BLaER1 treated with 17β-estradiol and CSF1 and Interleukin-3, amounts not matched to agents 10 nM and 100 nM (cell line): ENCODE measurements at regions not wholly inside any gene's neighbourhood (a gene's known extent, or its start where the extent isn't known, plus 50 kb on each side); places are given as distances from the start of the nearest gene placed in this dataset.

Experiments
- H3K27ac ChIP-seq, 11 experiments: shearing (Covaris generic); formaldehyde crosslinking; 2 replicates each; pipeline ENCODE4 v1.8.1; 2022
- H3K27me3 ChIP-seq, 11 experiments: shearing (Covaris generic); formaldehyde crosslinking; 2 replicates each; pipeline ENCODE4 v1.8.1; 2022
- H3K36me3 ChIP-seq, 11 experiments: shearing (Covaris generic); formaldehyde crosslinking; 2 replicates each; pipeline ENCODE4 v1.8.1; 2022
- H3K4me1 ChIP-seq, 10 experiments: shearing (Covaris generic); formaldehyde crosslinking; 2 replicates each; pipeline ENCODE4 v1.8.1; 2022
- H3K4me2 ChIP-seq, 11 experiments: shearing (Covaris generic); formaldehyde crosslinking; 2 replicates each; pipeline ENCODE4 v1.8.1; 2022
- H3K4me3 ChIP-seq, 10 experiments: shearing (Covaris generic); formaldehyde crosslinking; 2 replicates each; pipeline ENCODE4 v1.8.1; 2022
- H3K9ac ChIP-seq, 11 experiments: shearing (Covaris generic); formaldehyde crosslinking; 2 replicates each; pipeline ENCODE4 v1.8.1; 2022
- H3K9me3 ChIP-seq, 11 experiments: shearing (Covaris generic); formaldehyde crosslinking; replicated peaks in 1 of 11; 2 replicates each; pipeline ENCODE4 v1.8.1; 2022
- H4K20me1 ChIP-seq, 11 experiments: shearing (Covaris generic); formaldehyde crosslinking; 2 replicates each; pipeline ENCODE4 v1.8.1; 2022
- Cebpa-rat ChIP-seq, 11 experiments: shearing (Covaris generic); IDR thresholded peaks; 2 replicates each; pipeline ENCODE4 v1.8.1; 2022

- H3K27ac ChIP-seq = no peak overlapping the region
- TF ChIP-seq Cebpa-rat (IDR thresholded peaks at IDR 0.05) = no peak
- peaks cover 39 to 52% (median 49%) of the 10 kb centered on the region in 11 experiments for H3K27me3 ChIP-seq
- H3K36me3 ChIP-seq = no peaks in the 10 kb centered on the region
- no peak overlapping the region for H3K9ac ChIP-seq
- H3K4me1 ChIP-seq = peaks cover 0 to 18% (median 4%) of the 10 kb centered on the region in 10 experiments; a peak in 9 of 20 replicates
- no peak overlapping the region for H3K4me3 ChIP-seq
- H3K4me2 ChIP-seq = peak overlapping the region in 2 of 11 experiments; percentile 3 to 18; a peak in 1 of 22 replicates
- H3K9me3 ChIP-seq = no peaks in the 10 kb centered on the region
- H4K20me1 ChIP-seq = no peaks in the 10 kb centered on the region; a peak in 2 of 22 replicates
Measured at GRCh38 chr13:111534751-111535522, 214.5 kb downstream of the TEX29 start.

GRCh38 chr13:111535523-111535811, 215.0 kb downstream of the TEX29 start:
- H3K4me2 ChIP-seq = no peak overlapping the region
- no peak overlapping the region for H3K9ac ChIP-seq
- peaks cover 39 to 52% (median 48%) of the 10 kb centered on the region in 11 experiments for H3K27me3 ChIP-seq
- TF ChIP-seq Cebpa-rat (IDR thresholded peaks at IDR 0.05) = no peak
- H3K9me3 ChIP-seq = no peaks in the 10 kb centered on the region
- H3K4me1 ChIP-seq = peaks cover 0 to 13% (median 0%) of the 10 kb centered on the region in 10 experiments; a peak in 6 of 20 replicates
- H3K36me3 ChIP-seq = no peaks in the 10 kb centered on the region
- H4K20me1 ChIP-seq = no peaks in the 10 kb centered on the region; a peak in 1 of 22 replicates
- no peak overlapping the region for H3K4me3 ChIP-seq
- no peak overlapping the region for H3K27ac ChIP-seq

GRCh38 chr13:111536075-111536642, 215.7 kb downstream of the TEX29 start:
- Histone ChIP-seq H3K9ac (no peak overlapping the region), H3K36me3 (no peaks in the 10 kb centered on the region), H3K4me1 (peaks cover 0 to 17% (median 5%) of the 10 kb centered on the region in 10 experiments; a peak in 13 of 20 replicates), H3K27ac (no peak overlapping the region), H3K9me3 (no peaks in the 10 kb centered on the region), H4K20me1 (no peaks in the 10 kb centered on the region; a peak in 1 of 22 replicates), H3K4me2 (peak overlapping the region in 3 of 11 experiments; percentile 2 to 28 (median 16); a peak in 4 of 22 replicates), H3K27me3 (peaks cover 39 to 52% (median 48%) of the 10 kb centered on the region in 11 experiments), H3K4me3 (no peak overlapping the region)
- TF ChIP-seq Cebpa-rat (IDR thresholded peaks at IDR 0.05) = no peak

GRCh38 chr13:111537115-111537728, 216.8 kb downstream of the TEX29 start:
- H3K27me3 ChIP-seq = peaks cover 42 to 52% (median 48%) of the 10 kb centered on the region in 11 experiments
- no peak overlapping the region for H3K4me3 ChIP-seq
- H4K20me1 ChIP-seq = no peaks in the 10 kb centered on the region; a peak in 1 of 22 replicates
- H3K9ac ChIP-seq = no peak overlapping the region
- H3K27ac ChIP-seq = no peak overlapping the region
- no peak overlapping the region for H3K4me2 ChIP-seq
- no peaks in the 10 kb centered on the region for H3K36me3 ChIP-seq
- no peak for TF ChIP-seq Cebpa-rat (IDR thresholded peaks at IDR 0.05)
- peaks cover 9 to 28% (median 16%) of the 10 kb centered on the region in 10 experiments; a peak in 19 of 20 replicates for H3K4me1 ChIP-seq
- no peaks in the 10 kb centered on the region for H3K9me3 ChIP-seq

GRCh38 chr13:111537843-111538499, 217.5 kb downstream of the TEX29 start:
- Histone ChIP-seq H3K9ac (no peak overlapping the region), H3K27me3 (peaks cover 42 to 50% (median 46%) of the 10 kb centered on the region in 11 experiments), H3K27ac (no peak overlapping the region), H3K4me2 (no peak overlapping the region), H3K4me3 (no peak overlapping the region), H3K9me3 (no peaks in the 10 kb centered on the region), H3K36me3 (no peaks in the 10 kb centered on the region), H3K4me1 (peaks cover 9 to 35% (median 22%) of the 10 kb centered on the region in 10 experiments; a peak in 19 of 20 replicates), H4K20me1 (no peaks in the 10 kb centered on the region; a peak in 1 of 22 replicates)
- no peak for TF ChIP-seq Cebpa-rat (IDR thresholded peaks at IDR 0.05)

GRCh38 chr13:111539252-111539651, 218.8 kb downstream of the TEX29 start:
- H3K4me1 ChIP-seq = peaks cover 9 to 37% (median 24%) of the 10 kb centered on the region in 10 experiments; a peak in 19 of 20 replicates
- no peak overlapping the region for H3K4me3 ChIP-seq
- TF ChIP-seq Cebpa-rat (IDR thresholded peaks at IDR 0.05) = no peak
- H4K20me1 ChIP-seq = no peaks in the 10 kb centered on the region; a peak in 1 of 22 replicates
- no peak overlapping the region for H3K27ac ChIP-seq
- no peaks in the 10 kb centered on the region for H3K36me3 ChIP-seq
- peaks cover 0 to 4% (median 0%) of the 10 kb centered on the region in 11 experiments; a peak in 7 of 22 replicates for H3K9me3 ChIP-seq
- H3K4me2 ChIP-seq = no peak overlapping the region
- H3K9ac ChIP-seq = no peak overlapping the region
- H3K27me3 ChIP-seq = peaks cover 29 to 37% (median 34%) of the 10 kb centered on the region in 11 experiments

GRCh38 chr13:111539791-111540446, 219.5 kb downstream of the TEX29 start:
- H3K27ac ChIP-seq = no peak overlapping the region
- no peak overlapping the region for H3K4me3 ChIP-seq
- no peak overlapping the region for H3K4me2 ChIP-seq
- no peak overlapping the region for H3K9ac ChIP-seq
- no peaks in the 10 kb centered on the region; a peak in 1 of 22 replicates for H4K20me1 ChIP-seq
- peaks cover 9 to 31% (median 24%) of the 10 kb centered on the region in 10 experiments; a peak in 19 of 20 replicates for H3K4me1 ChIP-seq
- TF ChIP-seq Cebpa-rat (IDR thresholded peaks at IDR 0.05) = no peak
- peaks cover 0 to 9% (median 4%) of the 10 kb centered on the region in 11 experiments; a peak in 9 of 22 replicates for H3K9me3 ChIP-seq
- H3K27me3 ChIP-seq = peaks cover 22 to 31% (median 28%) of the 10 kb centered on the region in 11 experiments
- no peaks in the 10 kb centered on the region for H3K36me3 ChIP-seq

- Histone ChIP-seq H3K27me3 (peaks cover 16 to 25% (median 22%) of the 10 kb centered on the region in 11 experiments), H3K27ac (no peak overlapping the region), H3K36me3 (no peaks in the 10 kb centered on the region), H4K20me1 (no peaks in the 10 kb centered on the region; a peak in 1 of 22 replicates), H3K9ac (no peak overlapping the region), H3K4me2 (no peak overlapping the region; a peak in 1 of 22 replicates), H3K9me3 (peaks cover 0 to 14% (median 8%) of the 10 kb centered on the region in 11 experiments; a peak in 18 of 22 replicates), H3K4me3 (no peak overlapping the region), H3K4me1 (peaks cover 9 to 27% (median 23%) of the 10 kb centered on the region in 10 experiments; a peak in 19 of 20 replicates)
- TF ChIP-seq Cebpa-rat (IDR thresholded peaks at IDR 0.05) = no peak
Measured at GRCh38 chr13:111540486-111540885, 220.0 kb downstream of the TEX29 start.
